Prostate gland (tissue), 2 donors: ENCODE measurements at regions not wholly inside any gene's neighbourhood (a gene's known extent, or its start where the extent isn't known, plus 50 kb on each side); places are given as distances from the start of the nearest gene placed in this dataset.

Experiments
- CTCF ChIP-seq, 4 experiments: fragments of 200-600 bp in 2 of 4; fragments of 450-650 bp in 2 of 4; sonication (generic) in 2 of 4; IDR thresholded peaks; 1 replicate in 3 of 4; 2 replicates in 1 of 4; pipeline ENCODE4 v1.5.1; 2016 to 2019; ENCODE audit warnings: antibody characterized with exemption in 4 of 4, mild to moderate bottlenecking in 2 of 4, moderate library complexity in 2 of 4
- POLR2A ChIP-seq: fragments of 450-650 bp; IDR thresholded peaks from one replicate; pipeline ENCODE4 v1.6.1; 2016; ENCODE audit warnings: antibody characterized with exemption, mild to moderate bottlenecking

GRCh38 chr10:57959318-57960006 is 308.2 kb downstream of the IPMK start:
- TF ChIP-seq CTCF (IDR thresholded peaks at IDR 0.05) (no peak), POLR2A (no peak)
